WTC11 (cell line): ENCODE measurements at regions not wholly inside any gene's neighbourhood (a gene's known extent, or its start where the extent isn't known, plus 50 kb on each side); places are given as distances from the start of the nearest gene placed in this dataset.

Experiments
- ATAC-seq: fragments of 200-7000 bp; cut with Tn5 transposase; 2 replicates; pipeline ENCODE4 v1.10.0; 2021; ENCODE audit warnings: mild to moderate bottlenecking, moderate library complexity
- CTCF ChIA-PET: fragments of 300-600 bp; sonication (Branson Sonifier 250); formaldehyde crosslinking; loops from one replicate; lab custom pipeline; 2021; ENCODE audit warnings: antibody characterized with exemption; lab: Charles Lee
- POLR2A ChIA-PET: fragments of 350-600 bp; sonication (Branson Sonifier 250); formaldehyde crosslinking; loops from one replicate; lab custom pipeline; 2021; ENCODE audit warnings: antibody characterized with exemption; lab: Charles Lee
- DNase-seq: peaks from one replicate; pipeline ENCODE4 v3.0.0; 2021; ENCODE audit warnings: low spot score
- H3K27ac Mint-ChIP-seq: 2 replicates; pipeline ENCODE4 v1.8.0; 2021; ENCODE audit warnings: mixed read lengths
- H3K27me3 Mint-ChIP-seq: 2 replicates; pipeline ENCODE4 v1.8.0; 2021; ENCODE audit warnings: low read depth, mild to moderate bottlenecking, moderate library complexity, mixed read lengths
- H3K36me3 Mint-ChIP-seq: 2 replicates; pipeline ENCODE4 v1.8.0; 2021; ENCODE audit warnings: mixed read lengths
- H3K4me1 Mint-ChIP-seq: 2 replicates; pipeline ENCODE4 v1.8.0; 2022; ENCODE audit warnings: mixed read lengths
- H3K4me3 Mint-ChIP-seq: 2 replicates; pipeline ENCODE4 v1.8.0; 2021; ENCODE audit warnings: mild to moderate bottlenecking, moderate library complexity, mixed read lengths
- H3K9me3 Mint-ChIP-seq: 2 replicates; pipeline ENCODE4 v1.8.0; 2021; ENCODE audit warnings: mixed read lengths
- ATF6 ChIP-seq: sonication (generic); formaldehyde crosslinking; IDR thresholded peaks from 2 replicates; pipeline ENCODE4 v1.8.1; 2023; ENCODE audit warnings: mild to moderate bottlenecking, missing genetic modification reagents
- CREM ChIP-seq: sonication (generic); formaldehyde crosslinking; IDR thresholded peaks from 2 replicates; pipeline ENCODE4 v1.8.1; 2022; ENCODE audit warnings: mild to moderate bottlenecking, missing genetic modification reagents, moderate library complexity
- CTCF ChIP-seq: fragments of 200-600 bp; IDR thresholded peaks from 2 replicates; pipeline ENCODE4 v1.8.0; 2022; ENCODE audit warnings: antibody characterized with exemption
- ESRRA ChIP-seq: sonication (generic); formaldehyde crosslinking; IDR thresholded peaks from 2 replicates; pipeline ENCODE4 v1.8.1; 2022; ENCODE audit warnings: mild to moderate bottlenecking, missing genetic modification reagents, borderline replicate concordance
- ETV6 ChIP-seq: sonication (generic); formaldehyde crosslinking; IDR thresholded peaks from 2 replicates; pipeline ENCODE4 v1.8.1; 2022; ENCODE audit warnings: mild to moderate bottlenecking, missing genetic modification reagents
- FOXJ3 ChIP-seq: sonication (generic); formaldehyde crosslinking; IDR thresholded peaks from 2 replicates; pipeline ENCODE4 v1.9.0; 2021; ENCODE audit warnings: missing genetic modification reagents, mild to moderate bottlenecking, borderline replicate concordance
- FOXP1 ChIP-seq: sonication (generic); formaldehyde crosslinking; IDR thresholded peaks from 2 replicates; pipeline ENCODE4 v1.8.0; 2022; ENCODE audit warnings: missing genetic modification reagents, mild to moderate bottlenecking, moderate library complexity, borderline replicate concordance
- HMGA2 ChIP-seq: fragments of 250-450 bp; sonication (Bioruptor Pico); IDR thresholded peaks from 2 replicates; pipeline ENCODE4 v1.4.0; 2021; ENCODE audit warnings: mild to moderate bottlenecking, moderate library complexity
- JUN ChIP-seq: sonication (generic); formaldehyde crosslinking; IDR thresholded peaks from 2 replicates; pipeline ENCODE4 v1.8.0; 2023; ENCODE audit warnings: mild to moderate bottlenecking, missing genetic modification reagents
- NFATC4 ChIP-seq: fragments of 250-450 bp; sonication (Bioruptor Pico); IDR thresholded peaks from 2 replicates; pipeline ENCODE4 v1.9.0; 2021; ENCODE audit warnings: mild to moderate bottlenecking
- PREB ChIP-seq: sonication (generic); formaldehyde crosslinking; IDR thresholded peaks from 2 replicates; pipeline ENCODE4 v1.8.1; 2022; ENCODE audit warnings: mild to moderate bottlenecking, missing genetic modification reagents, moderate library complexity, borderline replicate concordance
- SMAD3 ChIP-seq: sonication (generic); formaldehyde crosslinking; IDR thresholded peaks from 2 replicates; pipeline ENCODE4 v1.8.0; 2022; ENCODE audit warnings: missing genetic modification reagents, mild to moderate bottlenecking, borderline replicate concordance
- STAT6 ChIP-seq: sonication (generic); formaldehyde crosslinking; conservative IDR thresholded peaks from 2 replicates; pipeline ENCODE4 v1.8.1; 2023; ENCODE audit warnings: mild to moderate bottlenecking, low read depth, missing genetic modification reagents, moderate library complexity
- TEAD1 ChIP-seq: sonication (generic); formaldehyde crosslinking; IDR thresholded peaks from 2 replicates; pipeline ENCODE4 v1.8.0; 2022; ENCODE audit warnings: mild to moderate bottlenecking, missing genetic modification reagents
- USF2 ChIP-seq: sonication (generic); formaldehyde crosslinking; IDR thresholded peaks from 2 replicates; pipeline ENCODE4 v1.8.1; 2023; ENCODE audit warnings: mild to moderate bottlenecking, missing genetic modification reagents, moderate library complexity
- ZBTB21 ChIP-seq: sonication (generic); formaldehyde crosslinking; IDR thresholded peaks from 2 replicates; pipeline ENCODE4 v1.8.1; 2023; ENCODE audit warnings: mild to moderate bottlenecking, missing genetic modification reagents, borderline replicate concordance
- ZBTB43 ChIP-seq: sonication (generic); formaldehyde crosslinking; IDR thresholded peaks from 2 replicates; pipeline ENCODE4 v1.8.1; 2023; ENCODE audit warnings: mild to moderate bottlenecking, missing genetic modification reagents
- ZNF232 ChIP-seq: sonication (generic); formaldehyde crosslinking; IDR thresholded peaks from 2 replicates; pipeline ENCODE4 v1.8.0; 2022; ENCODE audit warnings: mild to moderate bottlenecking, missing genetic modification reagents
- ZNF532 ChIP-seq: fragments of 250-450 bp; sonication (Bioruptor Pico); IDR thresholded peaks from 2 replicates; pipeline ENCODE4 v1.9.0; 2021; ENCODE audit warnings: mild to moderate bottlenecking, borderline replicate concordance

- TF ChIP-seq USF2 (no peak), ZBTB21 (no peak), ZNF532 (no peak), TEAD1 (CRISPR knock-in tag) (no peak), ETV6 (no peak), CTCF (no peak), FOXJ3 (CRISPR knock-in tag) (no peak), PREB (no peak), FOXP1 (CRISPR knock-in tag) (no peak), SMAD3 (CRISPR knock-in tag) (no peak), ZBTB43 (CRISPR knock-in tag) (no peak), ESRRA (no peak)
Measured at GRCh38 chr22:27306771-27307170, 494.8 kb downstream of the MN1 start (continued).

GRCh38 chr22:27307545-27308247 lies 493.9 kb downstream of the MN1 start:
- Mint-ChIP-seq H3K4me1 (peaks cover 4% of the 10 kb centered on the region; the same call in 1 of the 2 replicates), H3K27me3 (peaks cover 6% of the 10 kb centered on the region), H3K36me3 (no peaks in the 10 kb centered on the region), H3K4me3 (no peak overlapping the region), H3K27ac (no peak overlapping the region), H3K9me3 (peaks cover 3% of the 10 kb centered on the region; the same call in 1 of the 2 replicates)
- ATAC-seq (no peak), DNase-seq (no peak)
- ChIA-PET CTCF (no interaction called here), POLR2A (no interaction called here)
- TF ChIP-seq CREM (CRISPR knock-in tag) (no peak), HMGA2 (no peak), ATF6 (CRISPR knock-in tag) (no peak), ZNF232 (CRISPR knock-in tag) (no peak), ZBTB43 (CRISPR knock-in tag) (no peak), JUN (CRISPR knock-in tag) (no peak), NFATC4 (CRISPR knock-in tag) (no peak), STAT6 (CRISPR knock-in tag) (no peak), ZBTB21 (no peak)
